HG02884 (cell line): ENCODE measurements at regions not wholly inside any gene's neighbourhood (a gene's known extent, or its start where the extent isn't known, plus 50 kb on each side); places are given as distances from the start of the nearest gene placed in this dataset.
"Not testable (repeated sequence)": the region's sequence is repeated elsewhere in the genome, so short reads cannot be mapped to it uniquely, and the experiment has no call there.

Experiments used
- ATAC-seq: cut with Tn5 transposase; IDR thresholded peaks from one replicate; pipeline ENCODE4 v1.9.1; 2021; ENCODE audit warnings: mild to moderate bottlenecking, moderate library complexity; ENCODE audit not compliant: unreplicated experiment

- no peak for ATAC-seq
Observed at GRCh38 chr10:9061871-9062270, 1007.4 kb downstream of the GATA3 start.

- no peak for ATAC-seq
Observed at GRCh38 chr10:9066152-9066551, 1011.7 kb downstream of the GATA3 start.

DNA sequence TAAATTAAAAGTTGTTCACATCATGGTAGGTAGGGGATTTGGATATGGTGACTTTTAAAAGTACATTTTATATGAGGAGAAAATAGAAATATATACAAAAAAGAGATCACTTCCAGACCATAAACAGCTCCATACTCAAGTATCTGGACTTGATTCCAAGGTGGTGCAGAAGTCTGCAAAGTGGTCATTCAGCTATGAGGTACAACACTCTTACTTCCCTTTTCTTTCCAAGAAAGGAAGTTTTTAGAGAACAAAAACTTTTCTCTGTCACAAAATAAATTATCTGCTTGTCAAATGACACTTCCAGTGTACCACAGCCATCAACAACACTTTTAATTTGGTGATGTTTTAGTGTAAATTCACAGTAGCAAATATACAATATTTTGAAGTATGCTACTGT lies 1013.5 kb downstream of the GATA3 start:
- no peak for ATAC-seq

GRCh38 chr10:9069136-9069535 lies 1014.6 kb downstream of the GATA3 start:
- ATAC-seq, result no peak

- no peak for ATAC-seq
Observed at GRCh38 chr10:9075420-9075819, 1020.9 kb downstream of the GATA3 start.

DNA sequence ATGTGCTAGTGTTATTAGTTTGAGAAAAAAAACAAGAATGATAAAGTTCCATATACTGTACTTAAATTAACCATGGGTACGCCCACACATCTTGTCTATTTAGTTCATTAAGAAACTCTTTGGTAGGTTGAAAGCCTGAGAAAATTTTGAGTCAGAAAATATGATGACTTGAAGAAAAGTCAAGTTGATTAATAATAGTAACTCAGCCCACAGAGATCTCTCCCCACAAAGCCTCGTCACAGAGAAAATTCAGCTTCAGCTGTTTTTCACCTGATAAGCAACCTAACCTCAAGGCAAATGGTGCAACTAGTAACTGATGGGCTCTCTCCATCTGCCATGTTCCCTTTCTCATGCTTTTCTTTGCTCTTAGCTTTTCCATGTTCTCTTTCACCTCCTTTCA lies 1021.6 kb downstream of the GATA3 start:
- no peak for ATAC-seq

- no peak for ATAC-seq
Observed at GRCh38 chr10:9081253-9081652, 1026.8 kb downstream of the GATA3 start.

DNA sequence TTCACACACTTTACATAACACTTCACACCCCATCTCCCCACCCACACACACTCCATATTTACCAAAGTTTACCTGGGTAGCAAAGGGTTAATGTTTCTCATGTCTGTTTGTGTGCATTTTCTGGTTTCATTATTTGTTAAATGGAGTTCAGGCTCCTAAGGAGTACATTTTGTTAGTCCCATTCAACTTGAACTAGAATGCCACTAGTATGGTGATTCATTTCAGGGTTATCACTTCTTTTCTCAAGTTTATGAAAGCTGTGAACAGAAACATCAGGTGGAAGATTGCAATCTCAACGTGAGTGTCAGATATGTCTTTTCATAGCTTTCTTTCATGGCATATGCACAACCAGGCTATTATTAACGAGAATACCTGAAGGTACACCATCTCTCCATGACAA lies 1027.5 kb downstream of the GATA3 start:
- no peak for ATAC-seq

DNA sequence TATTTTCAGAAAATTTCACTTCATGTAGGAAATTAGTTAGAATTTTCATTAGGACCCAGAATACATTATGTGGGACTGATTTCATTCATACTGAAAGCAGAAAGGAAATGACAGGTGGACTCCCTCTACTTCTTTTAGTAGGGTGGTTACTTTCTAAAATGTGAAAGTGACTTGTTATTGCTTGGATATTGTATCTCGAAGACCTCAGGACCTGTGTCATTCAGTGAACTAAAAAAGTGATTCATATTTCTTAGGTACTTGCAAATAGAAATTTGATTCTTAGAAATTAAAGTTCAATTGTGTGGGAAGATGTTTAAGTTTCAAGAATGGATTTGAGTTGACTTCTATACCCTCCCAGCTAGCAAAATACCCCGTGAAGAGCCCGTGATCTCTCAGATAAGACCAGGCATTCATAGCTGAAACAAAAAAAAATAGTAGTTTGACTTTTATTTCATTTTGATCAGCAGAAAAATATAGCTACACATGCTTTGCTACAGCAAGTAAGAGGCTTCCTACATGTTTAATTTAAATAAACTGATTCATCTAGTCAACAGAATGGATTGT lies 1037.1 kb downstream of the GATA3 start:
- ATAC-seq, result no peak

GRCh38 chr10:9096288-9096687 lies 1041.8 kb downstream of the GATA3 start:
- ATAC-seq, result no peak

- ATAC-seq, result no peak
Observed at GRCh38 chr10:9097206-9097990, 1042.9 kb downstream of the GATA3 start.

DNA sequence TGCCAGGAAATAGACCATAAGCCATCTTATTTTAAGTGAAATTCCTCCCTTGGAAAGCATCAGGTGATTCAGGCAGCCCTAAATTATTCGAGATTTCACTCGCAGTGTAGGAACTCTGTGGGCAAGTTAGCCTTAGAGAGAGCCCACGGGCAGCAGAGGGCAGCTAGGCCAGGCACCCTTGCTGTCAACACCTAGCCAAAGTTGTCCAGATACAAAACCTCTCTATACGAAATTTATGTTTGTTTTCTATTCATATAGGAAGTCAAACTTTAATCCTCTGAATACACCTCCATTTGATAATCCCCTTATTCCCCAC lies 1043.5 kb downstream of the GATA3 start:
- ATAC-seq, result no peak

- ATAC-seq, result no peak
Observed at GRCh38 chr10:9102026-9102425, 1047.5 kb downstream of the GATA3 start.

- no peak for ATAC-seq
Observed at GRCh38 chr10:9103301-9103700, 1048.8 kb downstream of the GATA3 start.

DNA sequence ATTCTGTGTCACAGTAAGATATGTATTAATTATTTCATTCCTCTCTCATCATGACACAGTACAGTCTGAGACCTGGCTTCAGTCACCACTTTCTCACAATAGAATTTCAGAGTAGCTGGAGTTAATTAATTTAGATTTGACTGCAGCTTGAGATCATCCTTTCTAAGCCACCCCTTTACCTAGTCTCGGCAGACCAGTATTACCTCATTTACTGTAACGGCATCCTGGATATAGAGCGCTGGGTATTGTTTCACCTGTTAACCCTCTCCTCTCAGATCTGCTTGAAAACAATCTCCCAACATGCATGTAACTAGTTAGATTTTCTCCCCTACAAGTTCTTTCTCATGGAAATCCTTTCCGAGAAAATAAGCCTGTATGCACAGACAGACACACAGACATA lies 1057.5 kb downstream of the GATA3 start:
- no peak for ATAC-seq

GRCh38 chr10:9126728-9127127 lies 1072.2 kb downstream of the GATA3 start:
- ATAC-seq, result no peak

DNA sequence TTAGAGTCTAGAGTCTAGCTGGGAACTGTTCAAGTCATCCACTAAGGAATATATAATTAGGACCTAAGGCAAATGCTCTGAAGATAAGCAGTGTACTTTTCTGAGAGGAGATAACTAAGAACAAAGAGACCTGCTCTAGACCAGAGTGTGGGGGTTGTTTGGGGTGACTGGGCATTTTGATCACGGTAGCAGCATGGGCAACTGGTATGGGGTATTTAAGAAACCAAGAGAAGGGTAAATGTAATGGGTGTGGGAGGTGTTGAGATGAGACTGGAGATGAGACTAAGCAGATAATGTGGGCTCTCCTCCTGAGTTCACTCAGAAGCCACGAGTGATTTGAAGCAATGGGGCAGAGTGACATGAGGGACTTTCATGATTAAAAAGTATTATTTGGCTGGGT lies 1082.9 kb downstream of the GATA3 start:
- ATAC-seq, result no peak

- ATAC-seq, result not testable (repeated sequence)
Observed at GRCh38 chr10:9138829-9139228, 1084.3 kb downstream of the GATA3 start.

GRCh38 chr10:9140373-9140772 lies 1085.9 kb downstream of the GATA3 start:
- ATAC-seq, result no peak

DNA sequence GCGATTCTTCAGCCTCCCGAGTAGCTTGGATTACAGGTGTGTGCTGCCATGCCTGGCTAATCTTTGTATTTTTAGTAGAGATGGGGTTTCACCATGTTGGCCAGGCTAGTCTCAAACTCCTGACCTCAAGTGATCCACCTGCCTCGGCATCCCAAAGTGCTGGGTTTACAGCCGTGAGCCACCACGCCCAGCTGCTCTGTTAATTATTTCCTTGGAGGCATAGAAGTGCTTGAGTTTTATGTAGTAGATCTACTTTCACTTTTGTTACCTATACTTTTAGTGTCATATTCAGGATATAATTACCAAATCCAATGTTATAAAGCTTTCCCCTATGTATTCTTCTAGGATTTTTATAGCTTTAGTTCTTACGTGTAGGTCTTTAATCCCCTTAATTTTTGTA lies 1093.0 kb downstream of the GATA3 start:
- no peak for ATAC-seq

- no peak for ATAC-seq
Observed at GRCh38 chr10:9149134-9149533, 1094.6 kb downstream of the GATA3 start.

- ATAC-seq, result not testable (repeated sequence)
Observed at GRCh38 chr10:9153057-9153456, 1098.6 kb downstream of the GATA3 start.

DNA sequence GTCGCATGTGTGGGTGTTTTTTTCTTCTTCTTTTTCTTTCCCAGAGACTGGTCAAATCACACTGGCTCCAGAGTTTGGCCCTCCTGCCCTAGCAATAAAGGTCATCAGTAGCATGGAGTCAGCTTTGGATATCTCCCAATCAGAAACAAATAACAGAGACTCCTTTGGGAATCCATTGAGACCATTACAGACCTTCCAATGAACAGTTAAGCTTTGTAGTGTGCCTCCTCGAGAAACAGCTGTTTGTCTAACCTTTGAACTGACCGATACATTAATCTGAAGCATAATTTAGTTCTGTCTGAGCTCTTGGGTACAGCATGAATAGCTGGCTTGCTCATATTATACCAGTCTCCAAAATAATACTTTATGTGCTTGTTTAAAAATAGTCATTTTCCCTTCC lies 1103.2 kb downstream of the GATA3 start:
- no peak for ATAC-seq
